ENCODE measurements at regions not wholly inside any gene's neighbourhood (a gene's known extent, or its start where the extent isn't known, plus 50 kb on each side); places are given as distances from the start of the nearest gene placed in this dataset.
"Not testable (repeated sequence)": the region's sequence is repeated elsewhere in the genome, so short reads cannot be mapped to it uniquely, and the experiment has no call there.

DNA sequence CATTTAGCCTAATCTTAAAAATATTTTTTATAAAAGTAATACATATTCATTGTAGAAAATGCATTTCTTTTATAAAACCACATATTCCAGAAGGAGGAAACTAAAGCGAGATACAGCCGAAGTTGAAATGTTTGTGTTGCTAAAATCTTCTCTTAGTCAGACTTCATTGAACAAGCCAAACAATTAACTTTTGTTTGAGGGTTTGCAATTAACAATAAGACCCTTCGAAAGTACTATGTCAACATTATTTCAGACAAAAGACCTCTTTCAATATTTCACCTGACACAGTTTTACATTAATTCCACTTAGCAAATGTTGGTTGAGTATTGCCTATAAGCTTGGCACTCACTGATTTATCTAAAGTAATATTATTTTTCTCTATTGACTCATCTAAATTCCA lies 354.0 kb upstream of the ADAMTS5 start:
- H4K20me1 ChIP-seq (ENCODE audit: low read depth, low read length), result no peaks in the 10 kb centered on the region
- H3K4me3 ChIP-seq (ENCODE audit: insufficient read depth, low read length, poor library complexity, severe bottlenecking), result no peak overlapping the region
- H3K27ac ChIP-seq (ENCODE audit: low read depth, low read length), result no peak overlapping the region
- no peak overlapping the region for H2AFZ ChIP-seq (ENCODE audit: low read depth, low read length, severe bottlenecking)
- H3K79me2 ChIP-seq (ENCODE audit: insufficient read depth, low read length), result no peaks in the 10 kb centered on the region
- no peaks in the 10 kb centered on the region for H3K36me3 ChIP-seq (ENCODE audit: low read length)
- no peaks in the 10 kb centered on the region for H3K27me3 ChIP-seq (ENCODE audit: low read length)
- no peaks in the 10 kb centered on the region for H3K9me3 ChIP-seq (ENCODE audit: insufficient read depth, low read length)
- no peaks in the 10 kb centered on the region for H3F3A ChIP-seq (ENCODE audit: insufficient read depth)
- no peaks in the 10 kb centered on the region for H3K9me2 ChIP-seq (replicated peaks; ENCODE audit: insufficient read depth, low read length)
- no peak overlapping the region for H3K9ac ChIP-seq (ENCODE audit: low read length)
- TF ChIP-seq, protein P1, sequence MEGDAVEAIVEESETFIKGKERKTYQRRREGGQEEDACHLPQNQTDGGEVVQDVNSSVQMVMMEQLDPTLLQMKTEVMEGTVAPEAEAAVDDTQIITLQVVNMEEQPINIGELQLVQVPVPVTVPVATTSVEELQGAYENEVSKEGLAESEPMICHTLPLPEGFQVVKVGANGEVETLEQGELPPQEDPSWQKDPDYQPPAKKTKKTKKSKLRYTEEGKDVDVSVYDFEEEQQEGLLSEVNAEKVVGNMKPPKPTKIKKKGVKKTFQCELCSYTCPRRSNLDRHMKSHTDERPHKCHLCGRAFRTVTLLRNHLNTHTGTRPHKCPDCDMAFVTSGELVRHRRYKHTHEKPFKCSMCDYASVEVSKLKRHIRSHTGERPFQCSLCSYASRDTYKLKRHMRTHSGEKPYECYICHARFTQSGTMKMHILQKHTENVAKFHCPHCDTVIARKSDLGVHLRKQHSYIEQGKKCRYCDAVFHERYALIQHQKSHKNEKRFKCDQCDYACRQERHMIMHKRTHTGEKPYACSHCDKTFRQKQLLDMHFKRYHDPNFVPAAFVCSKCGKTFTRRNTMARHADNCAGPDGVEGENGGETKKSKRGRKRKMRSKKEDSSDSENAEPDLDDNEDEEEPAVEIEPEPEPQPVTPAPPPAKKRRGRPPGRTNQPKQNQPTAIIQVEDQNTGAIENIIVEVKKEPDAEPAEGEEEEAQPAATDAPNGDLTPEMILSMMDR (IDR thresholded peaks at IDR 0.05; ENCODE audit: insufficient read depth, low read length, poor library complexity, severe bottlenecking), result no peak
- TF ChIP-seq EZH2phosphoT487 (conservative IDR thresholded peaks at IDR 0.05; ENCODE audit: low read length), result no peak
- no peak overlapping the region for H3K4me2 ChIP-seq (ENCODE audit: low read depth, low read length, poor library complexity, severe bottlenecking)

DNA sequence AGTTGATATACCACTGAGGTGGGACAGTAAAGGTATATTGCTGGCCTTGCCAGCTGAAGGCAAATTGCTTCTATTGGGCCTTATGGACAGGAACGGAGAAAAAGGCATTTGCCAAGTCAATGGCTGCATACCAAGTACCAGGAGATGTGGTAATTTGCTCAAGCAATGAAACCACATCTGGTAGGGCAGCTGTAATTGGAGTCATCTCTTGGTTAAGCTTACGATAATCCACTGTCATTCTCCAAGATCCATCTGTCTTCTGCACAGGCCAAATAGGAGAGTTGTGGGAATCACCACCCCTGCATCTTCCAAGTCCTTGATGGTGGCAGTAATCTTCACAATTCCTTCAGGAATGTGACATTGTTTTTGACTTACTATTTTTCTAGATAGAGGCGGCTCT lies 350.7 kb upstream of the ADAMTS5 start:
- not testable (repeated sequence) for H3K9ac ChIP-seq (ENCODE audit: low read length); H3K79me2 ChIP-seq (ENCODE audit: insufficient read depth, low read length); H4K20me1 ChIP-seq (ENCODE audit: low read depth, low read length); H3K27ac ChIP-seq (ENCODE audit: low read depth, low read length); H3K36me3 ChIP-seq (ENCODE audit: low read length); H3F3A ChIP-seq (ENCODE audit: insufficient read depth); H3K27me3 ChIP-seq (ENCODE audit: low read length); H3K9me3 ChIP-seq (ENCODE audit: insufficient read depth, low read length); H2AFZ ChIP-seq (ENCODE audit: low read depth, low read length, severe bottlenecking); H3K9me2 ChIP-seq (replicated peaks; ENCODE audit: insufficient read depth, low read length); H3K4me3 ChIP-seq (ENCODE audit: insufficient read depth, low read length, poor library complexity, severe bottlenecking); H3K4me2 ChIP-seq (ENCODE audit: low read depth, low read length, poor library complexity, severe bottlenecking)

DNA sequence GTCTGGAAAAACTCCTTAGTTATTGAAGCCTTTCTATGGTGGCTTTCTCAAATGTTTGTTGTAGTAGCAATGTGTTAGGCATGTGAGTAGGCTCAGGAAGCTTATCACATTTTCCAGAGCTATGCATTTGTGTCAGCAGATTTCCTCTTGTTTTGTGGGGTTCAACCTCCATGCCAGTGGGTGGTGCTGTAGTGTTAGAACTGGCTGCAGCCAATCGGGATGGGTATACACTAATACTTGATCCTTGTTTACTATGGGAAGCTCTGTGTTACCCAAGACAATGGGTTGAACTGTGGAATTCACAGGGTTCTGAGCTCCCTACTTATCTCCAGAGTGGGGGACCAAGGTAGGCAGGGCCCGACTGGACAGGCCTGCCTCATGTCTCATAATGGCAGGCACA lies 348.5 kb upstream of the ADAMTS5 start:
- Histone ChIP-seq H3K4me3 (ENCODE audit: insufficient read depth, low read length, poor library complexity, severe bottlenecking) (no peak overlapping the region), H3K4me2 (ENCODE audit: low read depth, low read length, poor library complexity, severe bottlenecking) (no peak overlapping the region), H3F3A (ENCODE audit: insufficient read depth) (no peaks in the 10 kb centered on the region), H3K9me3 (ENCODE audit: insufficient read depth, low read length) (no peaks in the 10 kb centered on the region), H3K79me2 (ENCODE audit: insufficient read depth, low read length) (no peaks in the 10 kb centered on the region), H3K9ac (ENCODE audit: low read length) (no peak overlapping the region), H3K27me3 (ENCODE audit: low read length) (no peaks in the 10 kb centered on the region), H3K27ac (ENCODE audit: low read depth, low read length) (no peak overlapping the region), H4K20me1 (ENCODE audit: low read depth, low read length) (no peaks in the 10 kb centered on the region), H3K36me3 (ENCODE audit: low read length) (no peaks in the 10 kb centered on the region), H3K9me2 (replicated peaks; ENCODE audit: insufficient read depth, low read length) (no peaks in the 10 kb centered on the region), H2AFZ (ENCODE audit: low read depth, low read length, severe bottlenecking) (no peak overlapping the region)
- TF ChIP-seq, protein P1 (IDR thresholded peaks at IDR 0.05; ENCODE audit: insufficient read depth, low read length, poor library complexity, severe bottlenecking), result no peak
- TF ChIP-seq EZH2phosphoT487 (conservative IDR thresholded peaks at IDR 0.05; ENCODE audit: low read length), result no peak

DNA sequence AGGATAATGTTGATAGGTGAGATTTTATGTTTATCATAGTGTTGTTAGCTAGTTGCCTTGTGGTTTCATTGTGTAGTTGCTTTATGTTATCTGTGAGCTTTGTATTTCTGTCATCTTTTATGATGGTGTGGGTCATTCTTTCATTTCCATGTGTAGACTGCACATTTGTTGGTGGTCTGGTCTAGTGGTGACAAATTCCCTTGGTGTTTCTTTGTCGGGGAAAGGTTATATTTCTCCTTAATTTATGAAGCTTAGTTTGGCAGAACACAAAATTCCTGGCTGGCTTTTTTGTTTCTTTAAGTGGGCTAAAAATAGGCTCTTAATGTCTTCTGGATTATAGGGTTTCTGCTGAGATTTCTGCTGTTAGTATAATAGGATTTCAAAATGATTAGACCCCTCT lies 347.2 kb upstream of the ADAMTS5 start:
- H3K36me3 ChIP-seq (ENCODE audit: low read length), result no peaks in the 10 kb centered on the region
- H3K9me3 ChIP-seq (ENCODE audit: insufficient read depth, low read length), result no peaks in the 10 kb centered on the region
- H3K9ac ChIP-seq (ENCODE audit: low read length), result no peak overlapping the region
- H3K79me2 ChIP-seq (ENCODE audit: insufficient read depth, low read length), result no peaks in the 10 kb centered on the region
- H4K20me1 ChIP-seq (ENCODE audit: low read depth, low read length), result no peaks in the 10 kb centered on the region
- no peak overlapping the region for H2AFZ ChIP-seq (ENCODE audit: low read depth, low read length, severe bottlenecking)
- H3K27me3 ChIP-seq (ENCODE audit: low read length), result no peaks in the 10 kb centered on the region
- H3K4me3 ChIP-seq (ENCODE audit: insufficient read depth, low read length, poor library complexity, severe bottlenecking), result no peak overlapping the region
- H3F3A ChIP-seq (ENCODE audit: insufficient read depth), result no peaks in the 10 kb centered on the region
- H3K9me2 ChIP-seq (replicated peaks; ENCODE audit: insufficient read depth, low read length), result no peaks in the 10 kb centered on the region
- H3K27ac ChIP-seq (ENCODE audit: low read depth, low read length), result no peak overlapping the region
- TF ChIP-seq, protein P1 (IDR thresholded peaks at IDR 0.05; ENCODE audit: insufficient read depth, low read length, poor library complexity, severe bottlenecking), result no peak
- no peak for TF ChIP-seq EZH2phosphoT487 (conservative IDR thresholded peaks at IDR 0.05; ENCODE audit: low read length)
- H3K4me2 ChIP-seq (ENCODE audit: low read depth, low read length, poor library complexity, severe bottlenecking), result no peak overlapping the region
